Kidney epithelial cell (primary cell): ENCODE measurements at regions not wholly inside any gene's neighbourhood (a gene's known extent, or its start where the extent isn't known, plus 50 kb on each side); places are given as distances from the start of the nearest gene placed in this dataset.

Source experiments
- DNase-seq: peaks from one replicate; pipeline ENCODE4 v3.0.0-alpha.2; 2010; ENCODE audit warnings: low read depth
- H3K27me3 ChIP-seq: 2 replicates; pipeline ENCODE4 v1.6.0; 2011; ENCODE audit warnings: low read length; ENCODE audit not compliant: control insufficient read depth, insufficient read depth
- H3K36me3 ChIP-seq: 2 replicates; pipeline ENCODE4 v1.5.1; 2011; ENCODE audit warnings: low read length; ENCODE audit not compliant: control insufficient read depth, insufficient read depth
- H3K4me3 ChIP-seq: 2 replicates; pipeline ENCODE4 v1.5.1; 2011; ENCODE audit warnings: low read depth, mild to moderate bottlenecking, control low read depth, low read length
- TF ChIP-seq, protein P1 (sequence below): IDR thresholded peaks from 2 replicates; pipeline ENCODE4 v1.5.1; 2011; ENCODE audit warnings: mild to moderate bottlenecking, moderate library complexity, low read length, control low read depth, inconsistent platforms; ENCODE audit not compliant: insufficient read depth, poor library complexity, severe bottlenecking

DNA sequence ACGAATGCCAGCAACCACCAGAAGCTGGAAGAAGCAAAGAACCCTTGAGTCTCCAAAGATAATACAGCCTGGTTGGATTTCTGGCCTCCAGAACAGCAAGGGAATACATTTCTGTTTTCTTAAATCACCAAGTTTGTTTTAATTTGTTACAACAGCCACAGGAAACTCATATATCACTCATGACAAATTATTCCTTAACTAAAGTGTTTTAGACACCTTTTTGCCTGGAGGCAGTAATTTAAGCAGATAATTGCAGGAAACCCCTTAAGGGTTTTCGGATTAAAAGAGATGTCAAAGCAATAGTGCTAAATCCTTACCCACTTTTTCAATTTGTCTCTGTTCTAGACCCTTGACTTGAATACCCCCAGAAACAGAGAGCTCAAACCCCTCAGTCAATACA is 1050.0 kb downstream of the EPHA7 start:
- no peak for DNase-seq
- Histone ChIP-seq H3K27me3 (no peaks in the 10 kb centered on the region), H3K36me3 (no peaks in the 10 kb centered on the region), H3K4me3 (no peak overlapping the region)
- TF ChIP-seq, protein P1, sequence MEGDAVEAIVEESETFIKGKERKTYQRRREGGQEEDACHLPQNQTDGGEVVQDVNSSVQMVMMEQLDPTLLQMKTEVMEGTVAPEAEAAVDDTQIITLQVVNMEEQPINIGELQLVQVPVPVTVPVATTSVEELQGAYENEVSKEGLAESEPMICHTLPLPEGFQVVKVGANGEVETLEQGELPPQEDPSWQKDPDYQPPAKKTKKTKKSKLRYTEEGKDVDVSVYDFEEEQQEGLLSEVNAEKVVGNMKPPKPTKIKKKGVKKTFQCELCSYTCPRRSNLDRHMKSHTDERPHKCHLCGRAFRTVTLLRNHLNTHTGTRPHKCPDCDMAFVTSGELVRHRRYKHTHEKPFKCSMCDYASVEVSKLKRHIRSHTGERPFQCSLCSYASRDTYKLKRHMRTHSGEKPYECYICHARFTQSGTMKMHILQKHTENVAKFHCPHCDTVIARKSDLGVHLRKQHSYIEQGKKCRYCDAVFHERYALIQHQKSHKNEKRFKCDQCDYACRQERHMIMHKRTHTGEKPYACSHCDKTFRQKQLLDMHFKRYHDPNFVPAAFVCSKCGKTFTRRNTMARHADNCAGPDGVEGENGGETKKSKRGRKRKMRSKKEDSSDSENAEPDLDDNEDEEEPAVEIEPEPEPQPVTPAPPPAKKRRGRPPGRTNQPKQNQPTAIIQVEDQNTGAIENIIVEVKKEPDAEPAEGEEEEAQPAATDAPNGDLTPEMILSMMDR: no peak

DNA sequence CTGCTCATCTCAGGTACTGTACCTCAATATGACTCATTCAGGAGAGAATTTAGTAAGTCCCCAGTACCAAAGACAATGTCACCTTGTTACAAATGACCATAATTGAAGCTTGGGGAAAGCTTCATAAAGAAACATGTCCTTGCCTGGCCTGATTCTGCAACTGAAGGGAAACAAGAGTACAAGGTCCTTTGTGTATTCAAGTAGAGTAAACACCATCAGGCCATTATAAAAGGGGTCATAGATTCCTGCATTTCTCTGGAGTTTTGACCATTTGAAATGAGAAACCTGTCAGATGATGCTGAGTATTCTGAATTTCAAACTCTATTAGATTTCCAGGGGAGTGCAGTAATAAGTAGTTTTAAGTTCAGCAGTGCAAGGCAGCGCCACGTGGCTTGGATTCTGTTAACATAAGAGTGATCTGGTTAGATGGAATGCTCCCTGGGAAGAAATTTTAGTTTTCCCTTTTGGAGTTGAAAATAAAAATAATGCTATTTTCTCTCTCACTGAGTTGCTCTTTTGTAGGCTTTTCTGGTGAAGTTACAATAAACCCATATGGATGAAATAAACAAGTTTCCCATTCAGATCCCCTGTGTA is 1054.3 kb downstream of the EPHA7 start:
- no peak for DNase-seq
- no peaks in the 10 kb centered on the region for H3K27me3 ChIP-seq
- no peak overlapping the region for H3K4me3 ChIP-seq
- H3K36me3 ChIP-seq: no peaks in the 10 kb centered on the region
- TF ChIP-seq, protein P1: no peak

DNA sequence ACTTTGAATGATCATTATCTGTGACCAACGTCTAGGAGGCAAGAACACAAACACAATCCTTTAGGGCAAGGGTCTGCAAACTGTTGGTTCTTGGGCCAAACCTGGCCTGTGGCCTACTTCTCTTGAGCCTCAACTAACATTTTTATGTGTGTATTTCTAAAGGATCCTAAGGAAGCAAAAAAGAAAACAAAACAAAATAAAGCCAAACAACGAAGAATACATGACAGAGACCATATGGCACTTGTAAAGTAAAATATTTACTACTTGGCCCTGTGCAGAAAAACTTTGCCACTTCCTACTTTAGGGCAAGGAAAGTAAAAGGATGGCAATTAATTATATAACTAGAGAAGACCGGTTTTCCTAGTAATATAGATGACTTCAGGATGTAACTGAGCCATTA is 1056.2 kb downstream of the EPHA7 start:
- TF ChIP-seq, protein P1: no peak
- H3K36me3 ChIP-seq: no peaks in the 10 kb centered on the region
- DNase-seq: no peak
- H3K27me3 ChIP-seq: no peaks in the 10 kb centered on the region
- no peak overlapping the region for H3K4me3 ChIP-seq

DNA sequence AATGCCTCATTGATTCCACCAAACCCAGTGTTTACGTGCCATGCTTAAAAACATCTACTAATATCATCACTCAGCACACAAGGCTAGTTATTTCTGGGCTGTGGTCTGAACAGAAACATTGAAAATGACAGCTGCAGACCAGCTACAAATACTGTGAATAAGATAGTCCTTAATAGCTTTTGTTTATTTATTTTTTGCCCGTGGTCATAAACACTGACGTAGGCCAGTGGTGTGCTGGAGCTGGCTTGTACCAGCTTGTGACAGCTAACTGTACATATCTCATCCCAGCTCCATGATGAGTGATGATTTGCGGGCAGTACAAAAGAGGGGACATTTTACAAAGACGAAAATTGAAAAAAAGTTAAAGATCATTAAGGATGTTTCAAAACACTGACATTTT is 1057.0 kb downstream of the EPHA7 start:
- Histone ChIP-seq H3K36me3 (no peaks in the 10 kb centered on the region), H3K27me3 (no peaks in the 10 kb centered on the region), H3K4me3 (no peak overlapping the region)
- DNase-seq: no peak
- TF ChIP-seq, protein P1: no peak

DNA sequence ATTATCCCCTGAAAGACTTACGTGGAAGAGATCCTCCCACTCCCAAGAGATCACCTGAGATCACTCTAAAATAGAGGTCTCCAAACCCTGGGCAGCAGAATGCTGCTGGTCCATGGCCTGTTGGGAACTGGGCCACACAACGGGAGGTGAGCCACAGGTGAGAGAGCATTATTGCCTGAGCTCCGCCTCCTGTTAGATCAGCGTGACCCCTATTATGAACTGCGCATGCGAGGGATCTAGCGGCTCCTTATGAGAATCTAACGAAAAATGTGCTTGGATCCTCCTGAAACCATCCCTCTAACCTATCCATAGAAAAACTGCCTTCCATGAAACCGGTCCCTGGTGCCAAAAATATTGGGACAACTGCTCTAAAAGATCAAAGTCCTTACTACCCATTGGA is 1057.4 kb downstream of the EPHA7 start:
- DNase-seq: no peak
- H3K27me3 ChIP-seq: no peaks in the 10 kb centered on the region
- H3K4me3 ChIP-seq: no peak overlapping the region
- TF ChIP-seq, protein P1: no peak
- H3K36me3 ChIP-seq: no peaks in the 10 kb centered on the region

DNA sequence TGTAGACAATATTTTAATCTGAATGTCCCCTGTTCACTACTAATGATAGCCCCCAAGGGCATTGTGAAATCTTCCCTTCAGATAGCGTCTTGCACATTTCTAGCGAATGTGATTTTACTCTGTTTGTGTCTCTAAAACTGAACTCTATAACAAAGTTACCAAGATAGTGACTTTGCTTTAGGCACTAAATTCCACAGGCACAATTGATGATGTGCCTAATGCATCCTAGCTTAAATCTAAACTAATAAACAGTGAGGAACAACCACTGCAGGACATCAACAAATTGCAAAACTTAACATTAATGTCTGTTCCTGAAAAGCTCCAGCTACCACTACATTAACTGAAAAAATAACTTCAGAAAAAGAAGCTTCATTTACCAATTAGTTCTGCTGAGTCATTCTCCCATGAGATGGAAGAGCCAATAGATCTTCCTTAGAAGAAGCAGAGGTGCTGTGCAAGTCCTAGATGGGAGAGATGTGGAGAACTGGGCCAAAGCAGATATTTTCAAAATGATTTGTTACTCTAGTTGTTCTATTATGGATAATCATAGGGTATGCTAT is 1065.0 kb downstream of the EPHA7 start:
- no peaks in the 10 kb centered on the region for H3K27me3 ChIP-seq
- no peak overlapping the region for H3K4me3 ChIP-seq
- TF ChIP-seq, protein P1: no peak
- DNase-seq: no peak
- H3K36me3 ChIP-seq: no peaks in the 10 kb centered on the region
